ENCODE measurements at regions not wholly inside any gene's neighbourhood (a gene's known extent, or its start where the extent isn't known, plus 50 kb on each side); places are given as distances from the start of the nearest gene placed in this dataset.
A peak's percentile ranks its signal among the peaks of the same experiment; 100 is the strongest.

GRCh38 chr22:44613196-44613595 lies 88.8 kb upstream of the PRR5 start:
- no peak for TF ChIP-seq POLR2AphosphoS5 (IDR thresholded peaks at IDR 0.05; ENCODE audit: low read depth, low read length)
- no peak for TF ChIP-seq SIN3A (IDR thresholded peaks at IDR 0.05; ENCODE audit: borderline replicate concordance, insufficient read depth, low read length)
- TF ChIP-seq REST (IDR thresholded peaks at IDR 0.05; ENCODE audit: insufficient read depth in 1 of 2, low read depth in 2 of 2, low read length in 2 of 2) = no peak
- TF ChIP-seq FOXP2 (optimal IDR thresholded peaks at IDR 0.05; ENCODE audit: borderline replicate concordance, extremely low read depth, extremely low read length, insufficient read depth) = no peak
- no peak for TF ChIP-seq TAF1 (IDR thresholded peaks at IDR 0.05; ENCODE audit: borderline replicate concordance, insufficient read depth, low read length)

GRCh38 chr22:44611880-44612496 lies 90.0 kb upstream of the PRR5 start:
- TF ChIP-seq POLR2AphosphoS5 (IDR thresholded peaks at IDR 0.05; ENCODE audit: low read depth, low read length) (no peak), FOXP2 (optimal IDR thresholded peaks at IDR 0.05; ENCODE audit: borderline replicate concordance, extremely low read depth, extremely low read length, insufficient read depth) (no peak), TAF1 (IDR thresholded peaks at IDR 0.05; ENCODE audit: borderline replicate concordance, insufficient read depth, low read length) (no peak), REST (IDR thresholded peaks at IDR 0.05; ENCODE audit: insufficient read depth in 1 of 2, low read depth in 2 of 2, low read length in 2 of 2) (no peak), SIN3A (IDR thresholded peaks at IDR 0.05; ENCODE audit: borderline replicate concordance, insufficient read depth, low read length) (no peak)

- no peak for TF ChIP-seq TAF1 (IDR thresholded peaks at IDR 0.05; ENCODE audit: borderline replicate concordance, insufficient read depth, low read length)
- no peak for TF ChIP-seq POLR2AphosphoS5 (IDR thresholded peaks at IDR 0.05; ENCODE audit: low read depth, low read length)
- TF ChIP-seq REST (IDR thresholded peaks at IDR 0.05; ENCODE audit: insufficient read depth in 1 of 2, low read depth in 2 of 2, low read length in 2 of 2) = no peak
- TF ChIP-seq SIN3A (IDR thresholded peaks at IDR 0.05; ENCODE audit: borderline replicate concordance, insufficient read depth, low read length) = no peak
- no peak for TF ChIP-seq FOXP2 (optimal IDR thresholded peaks at IDR 0.05; ENCODE audit: borderline replicate concordance, extremely low read depth, extremely low read length, insufficient read depth)
Measured at GRCh38 chr22:44610071-44610470, 91.9 kb upstream of the PRR5 start.

- TF ChIP-seq REST (IDR thresholded peaks at IDR 0.05; ENCODE audit: insufficient read depth in 1 of 2, low read depth in 2 of 2, low read length in 2 of 2) (peak in 1 of 2 experiments; percentile 65; a peak in 1 of 4 replicates), FOXP2 (optimal IDR thresholded peaks at IDR 0.05; ENCODE audit: borderline replicate concordance, extremely low read depth, extremely low read length, insufficient read depth) (no peak)
Measured at GRCh38 chr22:44609400-44609988, 92.5 kb upstream of the PRR5 start.

Data from PFSK-1 (cell line).